ENCODE measurements at regions not wholly inside any gene's neighbourhood (a gene's known extent, or its start where the extent isn't known, plus 50 kb on each side); places are given as distances from the start of the nearest gene placed in this dataset.

GRCh38 chr18:75518007-75518406 lies 90.5 kb upstream of the SMIM21 start:
- Histone ChIP-seq H3K9ac (ENCODE audit: low read length in 3 of 3) (no peak overlapping the region), H3K27me3 (ENCODE audit: control insufficient read depth, insufficient read depth, low read length) (no peaks in the 10 kb centered on the region), H3K36me3 (ENCODE audit: control insufficient read depth in 2 of 3, insufficient read depth in 3 of 3, low read length in 3 of 3) (no peaks in the 10 kb centered on the region), H3K27ac (ENCODE audit: low read depth in 2 of 2, low read length in 2 of 2) (no peak overlapping the region), H3K4me1 (ENCODE audit: control insufficient read depth in 2 of 3, insufficient read depth in 2 of 3, low read depth in 1 of 3, low read length in 3 of 3) (no peaks in the 10 kb centered on the region), H3K4me3 (ENCODE audit: low read length in 3 of 3) (no peak overlapping the region), H3K9me3 (ENCODE audit: control insufficient read depth in 2 of 3, insufficient read depth in 1 of 3, low read length in 3 of 3) (peaks cover 0 to 8% (median 0%) of the 10 kb centered on the region in 3 donors)
- no peak for DNase-seq
- FAIRE-seq, result no peak
- no peak for TF ChIP-seq CTCF (IDR thresholded peaks at IDR 0.05; ENCODE audit: borderline replicate concordance, extremely low read depth, insufficient read depth)
- intact Hi-C loops (cut with DNase I), result no loop called here

- H3K36me3 ChIP-seq (ENCODE audit: control insufficient read depth in 2 of 3, insufficient read depth in 3 of 3, low read length in 3 of 3), result no peaks in the 10 kb centered on the region
- intact Hi-C loops (cut with DNase I), result no loop called here
- FAIRE-seq, result no peak
Measured at GRCh38 chr18:75517286-75517685, 89.8 kb upstream of the SMIM21 start.

GRCh38 chr18:75507636-75508035 lies 80.1 kb upstream of the SMIM21 start:
- no peaks in the 10 kb centered on the region for H3K36me3 ChIP-seq (ENCODE audit: control insufficient read depth in 2 of 3, insufficient read depth in 3 of 3, low read length in 3 of 3)
- H3K9ac ChIP-seq (ENCODE audit: low read length in 3 of 3), result no peak overlapping the region
- H3K9me3 ChIP-seq (ENCODE audit: control insufficient read depth in 2 of 3, insufficient read depth in 1 of 3, low read length in 3 of 3), result peaks cover 0 to 3% (median 0%) of the 10 kb centered on the region in 3 donors
- DNase-seq (no peak), FAIRE-seq (no peak)
- no peak for TF ChIP-seq CTCF (IDR thresholded peaks at IDR 0.05; ENCODE audit: borderline replicate concordance, extremely low read depth, insufficient read depth)
- no peak overlapping the region for H3K27ac ChIP-seq (ENCODE audit: low read depth in 2 of 2, low read length in 2 of 2)
- H3K4me1 ChIP-seq (ENCODE audit: control insufficient read depth in 2 of 3, insufficient read depth in 2 of 3, low read depth in 1 of 3, low read length in 3 of 3), result no peaks in the 10 kb centered on the region
- H3K27me3 ChIP-seq (ENCODE audit: control insufficient read depth, insufficient read depth, low read length), result no peaks in the 10 kb centered on the region
- no peak overlapping the region for H3K4me3 ChIP-seq (ENCODE audit: low read length in 3 of 3)
- intact Hi-C loops (cut with DNase I), result no loop called here

More at GRCh38 chr18:75517286-75517685, 89.8 kb upstream of the SMIM21 start:
- Histone ChIP-seq H3K9me3 (ENCODE audit: control insufficient read depth in 2 of 3, insufficient read depth in 1 of 3, low read length in 3 of 3) (peaks cover 0 to 8% (median 4%) of the 10 kb centered on the region in 3 donors), H3K27me3 (ENCODE audit: control insufficient read depth, insufficient read depth, low read length) (no peaks in the 10 kb centered on the region), H3K4me3 (ENCODE audit: low read length in 3 of 3) (no peak overlapping the region), H3K27ac (ENCODE audit: low read depth in 2 of 2, low read length in 2 of 2) (no peak overlapping the region), H3K4me1 (ENCODE audit: control insufficient read depth in 2 of 3, insufficient read depth in 2 of 3, low read depth in 1 of 3, low read length in 3 of 3) (no peaks in the 10 kb centered on the region), H3K9ac (ENCODE audit: low read length in 3 of 3) (no peak overlapping the region)
- no peak for TF ChIP-seq CTCF (IDR thresholded peaks at IDR 0.05; ENCODE audit: borderline replicate concordance, extremely low read depth, insufficient read depth)
- no peak for DNase-seq

GRCh38 chr18:75506913-75507312 lies 79.4 kb upstream of the SMIM21 start:
- intact Hi-C loops (cut with DNase I), result no loop called here
- no peak for TF ChIP-seq CTCF (IDR thresholded peaks at IDR 0.05; ENCODE audit: borderline replicate concordance, extremely low read depth, insufficient read depth)
- Histone ChIP-seq H3K4me3 (ENCODE audit: low read length in 3 of 3) (no peak overlapping the region), H3K9ac (ENCODE audit: low read length in 3 of 3) (no peak overlapping the region), H3K9me3 (ENCODE audit: control insufficient read depth in 2 of 3, insufficient read depth in 1 of 3, low read length in 3 of 3) (no peaks in the 10 kb centered on the region), H3K27ac (ENCODE audit: low read depth in 2 of 2, low read length in 2 of 2) (no peak overlapping the region), H3K27me3 (ENCODE audit: control insufficient read depth, insufficient read depth, low read length) (no peaks in the 10 kb centered on the region), H3K4me1 (ENCODE audit: control insufficient read depth in 2 of 3, insufficient read depth in 2 of 3, low read depth in 1 of 3, low read length in 3 of 3) (no peaks in the 10 kb centered on the region), H3K36me3 (ENCODE audit: control insufficient read depth in 2 of 3, insufficient read depth in 3 of 3, low read length in 3 of 3) (no peaks in the 10 kb centered on the region)
- FAIRE-seq (no peak), DNase-seq (no peak)

Measured in kidney (tissue), 13 donors.